Astrocyte (in vitro differentiated cells and primary cell): ENCODE measurements at regions not wholly inside any gene's neighbourhood (a gene's known extent, or its start where the extent isn't known, plus 50 kb on each side); places are given as distances from the start of the nearest gene placed in this dataset.

Source experiments
- DNase-seq: peaks from one replicate; pipeline ENCODE4 v3.0.0-alpha.2; 2010; ENCODE audit warnings: low read depth
- FAIRE-seq: peaks from 2 replicates; lab custom pipeline; 2011; peaks lifted over from hg19 to GRCh38; lab: Jason Lieb, UNC
- H2AFZ ChIP-seq: 2 replicates; pipeline ENCODE4 v1.6.0; 2012; ENCODE audit warnings: low read depth, low read length, inconsistent platforms
- H3K27ac ChIP-seq: 2 replicates; pipeline ENCODE4 v1.5.1; 2011; ENCODE audit warnings: low read depth, low read length, inconsistent platforms
- H3K27me3 ChIP-seq: 2 replicates; pipeline ENCODE4 v1.6.0; 2011; ENCODE audit warnings: low read length, inconsistent platforms; ENCODE audit not compliant: insufficient read depth
- H3K36me3 ChIP-seq: 2 replicates; pipeline ENCODE4 v1.5.1; 2011; ENCODE audit warnings: low read length, inconsistent platforms; ENCODE audit not compliant: insufficient read depth
- H3K4me1 ChIP-seq: 2 replicates; pipeline ENCODE4 v1.5.1; 2011; ENCODE audit warnings: low read length, inconsistent platforms; ENCODE audit not compliant: insufficient read depth
- H3K4me2 ChIP-seq: 2 replicates; pipeline ENCODE4 v1.6.0; 2012; ENCODE audit warnings: low read length, inconsistent platforms
- H3K4me3 ChIP-seq: 2 replicates; pipeline ENCODE4 v1.5.1; 2011; ENCODE audit warnings: low read depth, mild to moderate bottlenecking, low read length, inconsistent platforms; ENCODE audit not compliant: insufficient read depth
- H3K79me2 ChIP-seq: 2 replicates; pipeline ENCODE4 v1.6.0; 2012; ENCODE audit warnings: mild to moderate bottlenecking, low read length, inconsistent platforms; ENCODE audit not compliant: insufficient read depth
- H3K9ac ChIP-seq: 2 replicates; pipeline ENCODE4 v1.6.0; 2012; ENCODE audit warnings: mild to moderate bottlenecking, low read length, inconsistent platforms
- H3K9me3 ChIP-seq: 2 replicates; pipeline ENCODE4 v1.5.1; 2012; ENCODE audit warnings: low read depth, mild to moderate bottlenecking, low read length, inconsistent platforms; ENCODE audit not compliant: insufficient read depth
- H4K20me1 ChIP-seq: 2 replicates; pipeline ENCODE4 v1.6.0; 2012; ENCODE audit warnings: low read length, inconsistent platforms; ENCODE audit not compliant: insufficient read depth
- H3K27ac Mint-ChIP-seq: one replicate; pipeline ENCODE4 v1.8.0; 2021; ENCODE audit warnings: mild to moderate bottlenecking, mixed read lengths; ENCODE audit not compliant: unreplicated experiment
- H3K27me3 Mint-ChIP-seq: one replicate; pipeline ENCODE4 v1.8.0; 2021; ENCODE audit warnings: low read depth, mixed read lengths; ENCODE audit not compliant: unreplicated experiment
- H3K36me3 Mint-ChIP-seq: one replicate; pipeline ENCODE4 v1.8.0; 2021; ENCODE audit warnings: low read depth, mixed read lengths; ENCODE audit not compliant: unreplicated experiment
- H3K4me1 Mint-ChIP-seq: one replicate; pipeline ENCODE4 v1.8.0; 2021; ENCODE audit warnings: low read depth, mixed read lengths; ENCODE audit not compliant: unreplicated experiment
- H3K4me3 Mint-ChIP-seq: one replicate; pipeline ENCODE4 v1.8.0; 2021; ENCODE audit warnings: mild to moderate bottlenecking, moderate library complexity, mixed read lengths; ENCODE audit not compliant: unreplicated experiment
- H3K9me3 Mint-ChIP-seq: one replicate; pipeline ENCODE4 v1.8.0; 2021; ENCODE audit warnings: mild to moderate bottlenecking, mixed read lengths; ENCODE audit not compliant: unreplicated experiment
- CTCF ChIP-seq: IDR thresholded peaks from 2 replicates; pipeline ENCODE4 v1.5.1; 2011; ENCODE audit warnings: low read depth, mild to moderate bottlenecking, inconsistent platforms, low read length, moderate library complexity; ENCODE audit not compliant: insufficient read depth
- EZH2 ChIP-seq: IDR thresholded peaks from 2 replicates; pipeline ENCODE4 v1.6.1; 2012; ENCODE audit warnings: mild to moderate bottlenecking, low read length, inconsistent platforms; ENCODE audit not compliant: insufficient read depth

DNA sequence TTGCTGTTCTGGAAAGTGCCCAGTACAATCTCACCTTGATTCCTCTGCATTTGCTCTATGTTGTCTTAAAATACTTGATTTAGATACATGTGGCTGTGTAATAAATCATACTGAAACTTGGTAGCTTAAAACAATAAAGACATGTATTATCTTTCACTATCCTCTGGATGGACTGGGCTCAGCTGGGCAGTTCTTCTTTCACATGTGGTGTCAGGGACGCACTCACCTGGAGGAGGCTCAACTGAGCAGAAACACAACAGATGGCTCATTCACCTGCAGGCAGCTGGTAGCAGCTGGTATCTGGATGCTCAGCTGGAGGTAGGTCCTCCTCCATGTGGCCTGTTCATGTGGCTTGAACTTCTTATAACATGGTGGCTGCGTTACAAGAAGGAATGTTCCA, 563.8 kb upstream of the FRG1 start:
- H3K4me1 Mint-ChIP-seq = no peaks in the 10 kb centered on the region
- H3K27ac ChIP-seq = no peak overlapping the region
- no peaks in the 10 kb centered on the region for H3K27me3 ChIP-seq
- H3K36me3 ChIP-seq = no peaks in the 10 kb centered on the region
- H3K9ac ChIP-seq = no peak overlapping the region
- H3K9me3 ChIP-seq = peaks cover 3% of the 10 kb centered on the region
- peaks cover 2% of the 10 kb centered on the region for H3K9me3 Mint-ChIP-seq
- DNase-seq (no peak), FAIRE-seq (no peak)
- H3K36me3 Mint-ChIP-seq = peaks cover 2% of the 10 kb centered on the region
- no peak overlapping the region for H3K4me2 ChIP-seq
- no peak overlapping the region for H3K4me3 ChIP-seq
- no peaks in the 10 kb centered on the region for H4K20me1 ChIP-seq
- no peaks in the 10 kb centered on the region for H3K27me3 Mint-ChIP-seq
- TF ChIP-seq CTCF (no peak), EZH2 (no peak)
- H3K79me2 ChIP-seq = no peaks in the 10 kb centered on the region
- no peaks in the 10 kb centered on the region for H3K4me1 ChIP-seq
- no peak overlapping the region for H3K27ac Mint-ChIP-seq
- no peak overlapping the region for H3K4me3 Mint-ChIP-seq
- no peak overlapping the region for H2AFZ ChIP-seq

DNA sequence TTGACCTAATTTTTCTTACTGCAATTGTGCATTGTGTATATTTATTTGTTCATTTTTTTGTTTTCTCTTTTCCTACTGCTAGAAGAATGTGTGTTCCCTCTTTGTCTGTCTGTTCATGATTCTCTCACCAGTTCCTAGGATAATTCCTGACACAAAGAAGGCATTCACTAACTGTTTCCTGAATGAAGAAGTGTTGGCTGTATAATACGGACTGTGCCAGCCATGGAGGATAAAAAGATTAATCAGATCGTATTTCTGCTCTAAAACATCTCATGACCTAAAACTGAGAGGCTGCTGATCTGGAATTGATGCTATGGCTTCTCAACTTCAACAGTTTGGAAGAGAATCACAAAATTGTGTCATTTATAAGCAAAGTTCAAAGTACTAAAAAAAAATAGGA, 563.1 kb upstream of the FRG1 start:
- H3K79me2 ChIP-seq = no peaks in the 10 kb centered on the region
- no peaks in the 10 kb centered on the region for H3K4me1 Mint-ChIP-seq
- no peak overlapping the region for H3K27ac Mint-ChIP-seq
- H3K9ac ChIP-seq = no peak overlapping the region
- no peaks in the 10 kb centered on the region for H4K20me1 ChIP-seq
- no peaks in the 10 kb centered on the region for H3K27me3 ChIP-seq
- H3K9me3 ChIP-seq = peaks cover 3% of the 10 kb centered on the region
- H3K4me2 ChIP-seq = no peak overlapping the region
- FAIRE-seq = no peak
- no peak for DNase-seq
- H3K4me1 ChIP-seq = no peaks in the 10 kb centered on the region
- no peak overlapping the region for H3K27ac ChIP-seq
- H3K36me3 ChIP-seq = no peaks in the 10 kb centered on the region
- no peak overlapping the region for H3K4me3 ChIP-seq
- no peak overlapping the region for H3K4me3 Mint-ChIP-seq
- peaks cover 2% of the 10 kb centered on the region for H3K9me3 Mint-ChIP-seq
- H2AFZ ChIP-seq = no peak overlapping the region
- H3K36me3 Mint-ChIP-seq = peaks cover 2% of the 10 kb centered on the region
- no peaks in the 10 kb centered on the region for H3K27me3 Mint-ChIP-seq
- TF ChIP-seq CTCF (no peak), EZH2 (no peak)

GRCh38 chr4:189385098-189385497, 555.6 kb upstream of the FRG1 start:
- Mint-ChIP-seq H3K27ac (no peak overlapping the region), H3K4me1 (no peaks in the 10 kb centered on the region), H3K27me3 (no peaks in the 10 kb centered on the region), H3K36me3 (no peaks in the 10 kb centered on the region), H3K9me3 (no peaks in the 10 kb centered on the region), H3K4me3 (no peak overlapping the region)
- H3K9me3 ChIP-seq = peaks cover 3% of the 10 kb centered on the region
- H3K27me3 ChIP-seq = no peaks in the 10 kb centered on the region
- no peak overlapping the region for H3K4me3 ChIP-seq
- H3K27ac ChIP-seq = no peak overlapping the region
- no peak overlapping the region for H3K4me2 ChIP-seq
- TF ChIP-seq CTCF (no peak), EZH2 (no peak)
- H3K4me1 ChIP-seq = no peaks in the 10 kb centered on the region
- no peaks in the 10 kb centered on the region for H4K20me1 ChIP-seq
- H3K79me2 ChIP-seq = no peaks in the 10 kb centered on the region
- no peak overlapping the region for H2AFZ ChIP-seq
- no peak for DNase-seq
- no peak overlapping the region for H3K9ac ChIP-seq
- no peaks in the 10 kb centered on the region for H3K36me3 ChIP-seq
- no peak for FAIRE-seq
